ENCODE measurements at regions not wholly inside any gene's neighbourhood (a gene's known extent, or its start where the extent isn't known, plus 50 kb on each side); places are given as distances from the start of the nearest gene placed in this dataset.

- H3K4me2 ChIP-seq (ENCODE audit: extremely low read depth, insufficient read depth, low read length), result no peak overlapping the region
- H2AFZ ChIP-seq (ENCODE audit: low read length), result no peak overlapping the region
- H3K79me2 ChIP-seq (ENCODE audit: control insufficient read depth, insufficient read depth, low read length), result no peaks in the 10 kb centered on the region
- H3K9ac ChIP-seq (ENCODE audit: insufficient read depth, low read length), result no peak overlapping the region
- H4K20me1 ChIP-seq (ENCODE audit: control insufficient read depth, extremely low read depth, insufficient read depth, low read length), result no peaks in the 10 kb centered on the region
- no peaks in the 10 kb centered on the region for H3K36me3 ChIP-seq (ENCODE audit: control insufficient read depth, insufficient read depth, low read length)
- H3K27me3 ChIP-seq (ENCODE audit: control insufficient read depth, insufficient read depth, low read length), result peaks cover 4% of the 10 kb centered on the region
- H3K4me1 ChIP-seq (ENCODE audit: control insufficient read depth, extremely low read depth, insufficient read depth, low read length), result no peaks in the 10 kb centered on the region
- no peak overlapping the region for H3K27ac ChIP-seq (ENCODE audit: insufficient read depth, low read length)
- H3K4me3 ChIP-seq (replicated peaks in 1 of 4; ENCODE audit: control extremely low read depth in 1 of 4, insufficient read depth in 1 of 4, low read depth in 3 of 4, low read length in 4 of 4), result no peak overlapping the region
- DNase-seq (ENCODE audit: low read depth in 2 of 2), result no peak
- TF ChIP-seq CTCF (conservative IDR thresholded peaks at IDR 0.05 in 1 of 2, IDR thresholded peaks at IDR 0.05 in 1 of 2; ENCODE audit: low read depth in 1 of 2, low read length in 2 of 2) (no peak), EZH2 (IDR thresholded peaks at IDR 0.05; ENCODE audit: low read length, missing control alignments) (no peak)
- no peaks in the 10 kb centered on the region for H3K9me3 ChIP-seq (ENCODE audit: control insufficient read depth, insufficient read depth, low read depth, low read length)
Observed at GRCh38 chr2:205857520-205858237, 175.4 kb downstream of the NRP2 start.

GRCh38 chr2:205852457-205852856, 170.2 kb downstream of the NRP2 start:
- peak in 1 of 2 donors; percentile 36 for DNase-seq (ENCODE audit: low read depth in 2 of 2)
- H3K9me3 ChIP-seq (ENCODE audit: control insufficient read depth, insufficient read depth, low read depth, low read length), result no peaks in the 10 kb centered on the region
- H3K4me1 ChIP-seq (ENCODE audit: control insufficient read depth, extremely low read depth, insufficient read depth, low read length), result peaks cover 3% of the 10 kb centered on the region
- H4K20me1 ChIP-seq (ENCODE audit: control insufficient read depth, extremely low read depth, insufficient read depth, low read length), result no peaks in the 10 kb centered on the region
- no peak overlapping the region for H3K4me3 ChIP-seq (replicated peaks in 1 of 4; ENCODE audit: control extremely low read depth in 1 of 4, insufficient read depth in 1 of 4, low read depth in 3 of 4, low read length in 4 of 4)
- H3K4me2 ChIP-seq (ENCODE audit: extremely low read depth, insufficient read depth, low read length), result no peak overlapping the region
- TF ChIP-seq EZH2 (IDR thresholded peaks at IDR 0.05; ENCODE audit: low read length, missing control alignments), result no peak
- TF ChIP-seq CTCF (conservative IDR thresholded peaks at IDR 0.05 in 1 of 2, IDR thresholded peaks at IDR 0.05 in 1 of 2; ENCODE audit: low read depth in 1 of 2, low read length in 2 of 2), result no peak
- H3K36me3 ChIP-seq (ENCODE audit: control insufficient read depth, insufficient read depth, low read length), result no peaks in the 10 kb centered on the region
- no peak overlapping the region for H3K9ac ChIP-seq (ENCODE audit: insufficient read depth, low read length)
- H2AFZ ChIP-seq (ENCODE audit: low read length), result no peak overlapping the region
- no peaks in the 10 kb centered on the region for H3K79me2 ChIP-seq (ENCODE audit: control insufficient read depth, insufficient read depth, low read length)
- no peak overlapping the region for H3K27ac ChIP-seq (ENCODE audit: insufficient read depth, low read length)
- H3K27me3 ChIP-seq (ENCODE audit: control insufficient read depth, insufficient read depth, low read length), result peaks cover 6% of the 10 kb centered on the region

- TF ChIP-seq EZH2 (IDR thresholded peaks at IDR 0.05; ENCODE audit: low read length, missing control alignments) (no peak), CTCF (conservative IDR thresholded peaks at IDR 0.05 in 1 of 2, IDR thresholded peaks at IDR 0.05 in 1 of 2; ENCODE audit: low read depth in 1 of 2, low read length in 2 of 2) (no peak)
- Histone ChIP-seq H3K27ac (ENCODE audit: insufficient read depth, low read length) (no peak overlapping the region), H3K4me2 (ENCODE audit: extremely low read depth, insufficient read depth, low read length) (no peak overlapping the region), H3K4me3 (replicated peaks in 1 of 4; ENCODE audit: control extremely low read depth in 1 of 4, insufficient read depth in 1 of 4, low read depth in 3 of 4, low read length in 4 of 4) (no peak overlapping the region), H4K20me1 (ENCODE audit: control insufficient read depth, extremely low read depth, insufficient read depth, low read length) (no peaks in the 10 kb centered on the region), H2AFZ (ENCODE audit: low read length) (no peak overlapping the region), H3K9ac (ENCODE audit: insufficient read depth, low read length) (no peak overlapping the region), H3K4me1 (ENCODE audit: control insufficient read depth, extremely low read depth, insufficient read depth, low read length) (peaks cover 3% of the 10 kb centered on the region), H3K36me3 (ENCODE audit: control insufficient read depth, insufficient read depth, low read length) (no peaks in the 10 kb centered on the region), H3K79me2 (ENCODE audit: control insufficient read depth, insufficient read depth, low read length) (no peaks in the 10 kb centered on the region), H3K27me3 (ENCODE audit: control insufficient read depth, insufficient read depth, low read length) (peaks cover 6% of the 10 kb centered on the region), H3K9me3 (ENCODE audit: control insufficient read depth, insufficient read depth, low read depth, low read length) (no peaks in the 10 kb centered on the region)
- DNase-seq (ENCODE audit: low read depth in 2 of 2), result no peak
Observed at GRCh38 chr2:205850611-205851010, 168.3 kb downstream of the NRP2 start.

All from fibroblast of lung (primary cell).